KG1 (cell line): ENCODE measurements at regions not wholly inside any gene's neighbourhood (a gene's known extent, or its start where the extent isn't known, plus 50 kb on each side); places are given as distances from the start of the nearest gene placed in this dataset.
"Not testable (repeated sequence)": the region's sequence is repeated elsewhere in the genome, so short reads cannot be mapped to it uniquely, and the experiment has no call there.

Experiments
- DNase-seq: peaks from one replicate; lab custom pipeline; 2025; lab: John Stamatoyannopoulos, UW

DNA sequence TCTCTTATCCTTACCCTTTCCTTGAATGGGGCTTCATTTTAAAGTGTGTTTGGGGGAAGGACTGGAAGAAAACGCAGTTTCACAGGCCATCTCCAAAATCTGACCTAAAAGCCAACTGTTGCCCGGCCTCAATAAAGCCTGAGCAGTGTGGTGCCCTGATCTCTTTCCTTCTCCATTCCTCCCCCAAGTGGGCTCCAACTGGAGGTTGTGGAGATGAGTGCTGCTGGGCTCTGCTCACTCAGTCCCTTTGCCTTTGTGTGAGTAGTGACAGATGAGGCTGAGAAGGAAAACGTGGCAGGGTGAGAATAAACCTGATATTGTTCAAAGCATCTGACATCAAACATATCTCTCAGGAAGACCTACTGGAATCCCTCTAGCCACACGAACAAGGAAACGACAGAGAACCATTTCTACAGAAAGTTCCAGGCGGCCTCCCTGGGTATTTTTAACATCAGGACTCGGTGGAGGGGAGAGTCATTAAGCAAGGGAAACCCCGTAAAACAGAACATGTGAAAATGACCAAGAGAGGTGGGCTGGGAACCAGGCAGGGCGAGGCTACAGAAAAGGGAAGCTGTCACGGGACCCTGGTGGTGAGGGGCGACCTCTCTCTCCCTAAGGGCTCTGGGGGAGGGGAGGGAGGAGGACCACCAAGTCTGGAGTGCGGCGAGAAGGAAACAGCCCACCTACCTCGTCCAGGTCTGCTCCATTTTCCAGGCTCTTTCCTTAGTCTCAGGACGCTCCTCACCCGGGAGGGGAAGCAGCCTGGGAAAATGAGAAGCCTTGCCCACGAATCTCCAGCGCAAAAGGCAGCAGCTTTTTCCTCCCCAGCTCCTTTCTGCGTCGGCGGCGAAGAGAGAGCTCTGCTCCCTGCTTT is 59.1 kb upstream of the NBPF26 start:
- DNase-seq: not testable (repeated sequence)

GRCh38 chr1:120665250-120665577 is 58.5 kb upstream of the NBPF26 start:
- DNase-seq: not testable (repeated sequence)

DNA sequence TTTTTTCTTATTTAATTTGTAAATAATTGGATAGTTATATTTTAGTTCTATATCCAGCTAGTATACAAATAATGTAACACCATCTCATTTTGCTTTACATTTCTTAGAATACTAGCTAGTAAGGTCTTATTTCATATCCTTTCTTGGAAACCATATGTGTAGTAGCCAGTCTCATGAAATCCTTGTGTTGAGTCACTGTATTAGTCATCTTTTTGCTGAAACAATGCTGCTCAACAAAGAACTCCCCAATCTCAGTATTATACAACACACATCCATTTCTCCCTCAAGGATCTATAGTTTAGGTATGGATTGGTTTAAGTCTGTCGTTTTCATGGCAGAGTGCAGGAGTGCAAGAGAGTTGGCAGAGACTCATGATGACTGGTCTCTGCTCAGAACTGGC is 55.6 kb upstream of the NBPF26 start:
- not testable (repeated sequence) for DNase-seq
